PC-3 (cell line): ENCODE measurements at regions not wholly inside any gene's neighbourhood (a gene's known extent, or its start where the extent isn't known, plus 50 kb on each side); places are given as distances from the start of the nearest gene placed in this dataset.

ENCODE experiments used
- CTCF ChIP-seq: fragments of 300-600 bp; sonication (generic); conservative IDR thresholded peaks from 2 replicates; pipeline ENCODE4 v1.5.1; 2017; ENCODE audit warnings: antibody characterized with exemption, low read depth, mild to moderate bottlenecking, low read length
- EZH2 ChIP-seq: fragments of 300-600 bp; sonication (generic); IDR thresholded peaks from one replicate; pipeline ENCODE4 v1.6.1; 2017; ENCODE audit warnings: antibody characterized with exemption, mild to moderate bottlenecking, low read length; ENCODE audit not compliant: unreplicated experiment

GRCh38 chr5:19256036-19256435, 732.0 kb downstream of the CDH18 start:
- TF ChIP-seq CTCF (no peak), EZH2 (no peak)
